Trophoblast cell (in vitro differentiated cells and primary cell): ENCODE measurements at regions not wholly inside any gene's neighbourhood (a gene's known extent, or its start where the extent isn't known, plus 50 kb on each side); places are given as distances from the start of the nearest gene placed in this dataset.

Experiments used
- DNase-seq, 2 donors: peaks; one replicate each; pipeline ENCODE4 v3.0.0-alpha.2; 2016
- H2AFZ ChIP-seq: 2 replicates; pipeline ENCODE4 v1.6.1; 2013; ENCODE audit warnings: low read length, moderate library complexity, mild to moderate bottlenecking; ENCODE audit not compliant: insufficient read depth, poor library complexity
- H2AK5ac ChIP-seq: 2 replicates; pipeline ENCODE4 v1.6.1; 2013; ENCODE audit warnings: mild to moderate bottlenecking, low read length
- H2BK120ac ChIP-seq: 2 replicates; pipeline ENCODE4 v1.6.1; 2013; ENCODE audit warnings: low read length, mild to moderate bottlenecking, moderate library complexity; ENCODE audit not compliant: insufficient read depth, poor library complexity
- H2BK12ac ChIP-seq: 2 replicates; pipeline ENCODE4 v1.6.1; 2013; ENCODE audit warnings: mild to moderate bottlenecking, low read length, moderate library complexity
- H2BK5ac ChIP-seq: 2 replicates; pipeline ENCODE4 v1.6.1; 2013; ENCODE audit warnings: low read length, low read depth, moderate library complexity, mild to moderate bottlenecking; ENCODE audit not compliant: poor library complexity
- H3K14ac ChIP-seq: 2 replicates; pipeline ENCODE4 v1.6.1; 2013; ENCODE audit warnings: mild to moderate bottlenecking, low read length
- H3K18ac ChIP-seq: 2 replicates; pipeline ENCODE4 v1.6.1; 2013; ENCODE audit warnings: mild to moderate bottlenecking, low read length
- H3K23ac ChIP-seq: 2 replicates; pipeline ENCODE4 v1.6.1; 2013; ENCODE audit warnings: low read length
- H3K27ac ChIP-seq: 2 replicates; pipeline ENCODE4 v1.5.1; 2013; ENCODE audit warnings: low read depth, mild to moderate bottlenecking, inconsistent platforms, low read length, moderate library complexity
- H3K27me3 ChIP-seq: 2 replicates; pipeline ENCODE4 v1.6.1; 2013; ENCODE audit warnings: inconsistent platforms, mild to moderate bottlenecking, low read length, moderate library complexity; ENCODE audit not compliant: insufficient read depth
- H3K36me3 ChIP-seq, 2 experiments: 1 replicate in 1 of 2; 2 replicates in 1 of 2; pipeline ENCODE4 v1.6.1; 2013; ENCODE audit warnings: low read length in 2 of 2, mild to moderate bottlenecking in 2 of 2, moderate library complexity in 1 of 2; ENCODE audit not compliant: insufficient read depth in 2 of 2, control insufficient read depth in 1 of 2
- H3K4ac ChIP-seq: 2 replicates; pipeline ENCODE4 v1.6.1; 2013; ENCODE audit warnings: low read depth, mild to moderate bottlenecking, low read length, moderate library complexity
- H3K4me1 ChIP-seq, 2 experiments: 1 replicate in 1 of 2; 2 replicates in 1 of 2; pipeline ENCODE4 v1.6.1; 2013; ENCODE audit warnings: low read length in 2 of 2, mild to moderate bottlenecking in 2 of 2, moderate library complexity in 1 of 2; ENCODE audit not compliant: insufficient read depth in 2 of 2, control insufficient read depth in 1 of 2
- H3K4me2 ChIP-seq: 2 replicates; pipeline ENCODE4 v1.6.1; 2013; ENCODE audit warnings: inconsistent platforms, mild to moderate bottlenecking, low read length, moderate library complexity
- H3K4me3 ChIP-seq: 2 replicates; pipeline ENCODE4 v1.5.1; 2013; ENCODE audit warnings: mild to moderate bottlenecking, low read depth, low read length, inconsistent platforms
- H3K79me1 ChIP-seq: one replicate; pipeline ENCODE4 v1.6.1; 2013; ENCODE audit warnings: low read length
- H3K79me2 ChIP-seq: 2 replicates; pipeline ENCODE4 v1.6.1; 2013; ENCODE audit warnings: low read length, mild to moderate bottlenecking; ENCODE audit not compliant: control insufficient read depth, insufficient read depth, poor library complexity
- H3K9ac ChIP-seq: 2 replicates; pipeline ENCODE4 v1.6.1; 2013; ENCODE audit warnings: mild to moderate bottlenecking, low read length
- H3K9me3 ChIP-seq: 2 replicates; pipeline ENCODE4 v1.6.1; 2013; ENCODE audit warnings: low read depth, mild to moderate bottlenecking, control low read depth, inconsistent platforms, low read length; ENCODE audit not compliant: insufficient read depth
- H4K12ac ChIP-seq: 2 replicates; pipeline ENCODE4 v1.6.1; 2013; ENCODE audit warnings: low read depth, mild to moderate bottlenecking, low read length, moderate library complexity
- H4K8ac ChIP-seq: 2 replicates; pipeline ENCODE4 v1.6.1; 2013; ENCODE audit warnings: low read depth, mild to moderate bottlenecking, low read length, moderate library complexity
- H4K91ac ChIP-seq: one replicate; pipeline ENCODE4 v1.6.1; 2013; ENCODE audit warnings: low read depth, mild to moderate bottlenecking, low read length, moderate library complexity
- WGBS: extraction: QIAGEN DNeasy Blood & Tissue Kit; methylation state at CpG from one replicate; pipeline ENCODE4 v1.1.7; 2013; ENCODE audit warnings: missing lambda C conversion rate; ENCODE audit not compliant: insufficient read length, insufficient coverage; ENCODE audit errors: extremely low coverage; 5-methylcytosine and 5-hydroxymethylcytosine counted together

- H2BK12ac ChIP-seq, result no peak overlapping the region
These were observed 950.5 kb upstream of the INTU start for GRCh38 chr4:126682250-126682649.

GRCh38 chr4:126686491-126686890 is 946.3 kb upstream of the INTU start:
- Histone ChIP-seq H3K4me3 (no peak overlapping the region), H3K4me1 (no peaks in the 10 kb centered on the region), H4K8ac (no peak overlapping the region), H3K4me2 (no peak overlapping the region), H3K23ac (no peak overlapping the region), H4K91ac (no peak overlapping the region), H2AK5ac (no peak overlapping the region), H3K27me3 (no peaks in the 10 kb centered on the region), H3K79me2 (no peaks in the 10 kb centered on the region), H3K36me3 (no peaks in the 10 kb centered on the region), H3K27ac (no peak overlapping the region), H3K79me1 (no peaks in the 10 kb centered on the region), H4K12ac (no peak overlapping the region), H2AFZ (no peak overlapping the region), H3K9ac (no peak overlapping the region), H2BK120ac (no peak overlapping the region), H3K4ac (no peak overlapping the region), H2BK5ac (no peak overlapping the region), H3K14ac (no peak overlapping the region), H3K9me3 (no peaks in the 10 kb centered on the region), H3K18ac (no peak overlapping the region), H2BK12ac (no peak overlapping the region)
- no peak for DNase-seq

More at GRCh38 chr4:126682250-126682649, 950.5 kb upstream of the INTU start:
- no peaks in the 10 kb centered on the region for H3K4me1 ChIP-seq
- no peak overlapping the region for H3K4me3 ChIP-seq
- no peak overlapping the region for H3K9ac ChIP-seq
- H3K18ac ChIP-seq, result no peak overlapping the region
- H3K23ac ChIP-seq, result no peak overlapping the region
- H3K79me1 ChIP-seq, result no peaks in the 10 kb centered on the region
- H4K12ac ChIP-seq, result no peak overlapping the region
- no peak overlapping the region for H4K91ac ChIP-seq
- H3K27me3 ChIP-seq, result no peaks in the 10 kb centered on the region
- no peak overlapping the region for H2AK5ac ChIP-seq
- H4K8ac ChIP-seq, result no peak overlapping the region
- H3K27ac ChIP-seq, result no peak overlapping the region
- no peak overlapping the region for H3K4ac ChIP-seq
- no peak for DNase-seq
- H3K9me3 ChIP-seq, result no peaks in the 10 kb centered on the region
- H2BK120ac ChIP-seq, result no peak overlapping the region
- no peak overlapping the region for H3K4me2 ChIP-seq
- H3K14ac ChIP-seq, result no peak overlapping the region
- H3K36me3 ChIP-seq, result no peaks in the 10 kb centered on the region
- no peak overlapping the region for H2AFZ ChIP-seq
- no peak overlapping the region for H2BK5ac ChIP-seq
- no peaks in the 10 kb centered on the region for H3K79me2 ChIP-seq

GRCh38 chr4:126687655-126688358 is 945.0 kb upstream of the INTU start:
- no peaks in the 10 kb centered on the region for H3K79me2 ChIP-seq
- H2BK12ac ChIP-seq, result no peak overlapping the region
- no peak overlapping the region for H2BK5ac ChIP-seq
- H3K14ac ChIP-seq, result no peak overlapping the region
- no peak overlapping the region for H3K4ac ChIP-seq
- no peak for DNase-seq
- no peak overlapping the region for H3K4me2 ChIP-seq
- H3K27ac ChIP-seq, result no peak overlapping the region
- H3K9me3 ChIP-seq, result no peaks in the 10 kb centered on the region
- H3K27me3 ChIP-seq, result no peaks in the 10 kb centered on the region
- no peak overlapping the region for H4K8ac ChIP-seq
- H3K4me3 ChIP-seq, result no peak overlapping the region
- no peak overlapping the region for H2BK120ac ChIP-seq
- H3K23ac ChIP-seq, result no peak overlapping the region
- H3K79me1 ChIP-seq, result no peaks in the 10 kb centered on the region
- no peak overlapping the region for H3K9ac ChIP-seq
- no peak overlapping the region for H3K18ac ChIP-seq
- H3K4me1 ChIP-seq, result no peaks in the 10 kb centered on the region
- H4K12ac ChIP-seq, result no peak overlapping the region
- no peak overlapping the region for H4K91ac ChIP-seq
- no peaks in the 10 kb centered on the region for H3K36me3 ChIP-seq
- no peak overlapping the region for H2AFZ ChIP-seq
- H2AK5ac ChIP-seq, result no peak overlapping the region
- no CpG with 5 or more reads among the region's 6 CpGs for WGBS

GRCh38 chr4:126691797-126692196 is 941.0 kb upstream of the INTU start:
- Histone ChIP-seq H3K18ac (no peak overlapping the region), H4K91ac (no peak overlapping the region), H3K27me3 (no peaks in the 10 kb centered on the region), H2BK120ac (no peak overlapping the region), H3K4me2 (no peak overlapping the region), H2AFZ (no peak overlapping the region), H3K79me1 (no peaks in the 10 kb centered on the region), H3K9ac (no peak overlapping the region), H3K4me3 (no peak overlapping the region), H3K23ac (no peak overlapping the region), H2BK12ac (no peak overlapping the region), H4K12ac (no peak overlapping the region), H3K36me3 (no peaks in the 10 kb centered on the region), H4K8ac (no peak overlapping the region), H2BK5ac (no peak overlapping the region), H3K79me2 (no peaks in the 10 kb centered on the region), H3K27ac (no peak overlapping the region), H3K14ac (no peak overlapping the region), H3K4me1 (no peaks in the 10 kb centered on the region), H2AK5ac (no peak overlapping the region), H3K4ac (no peak overlapping the region), H3K9me3 (no peaks in the 10 kb centered on the region)
- no peak for DNase-seq
- no CpG with 5 or more reads among the region's 1 CpG for WGBS
